ENCODE measurements at regions not wholly inside any gene's neighbourhood (a gene's known extent, or its start where the extent isn't known, plus 50 kb on each side); places are given as distances from the start of the nearest gene placed in this dataset.

DNA sequence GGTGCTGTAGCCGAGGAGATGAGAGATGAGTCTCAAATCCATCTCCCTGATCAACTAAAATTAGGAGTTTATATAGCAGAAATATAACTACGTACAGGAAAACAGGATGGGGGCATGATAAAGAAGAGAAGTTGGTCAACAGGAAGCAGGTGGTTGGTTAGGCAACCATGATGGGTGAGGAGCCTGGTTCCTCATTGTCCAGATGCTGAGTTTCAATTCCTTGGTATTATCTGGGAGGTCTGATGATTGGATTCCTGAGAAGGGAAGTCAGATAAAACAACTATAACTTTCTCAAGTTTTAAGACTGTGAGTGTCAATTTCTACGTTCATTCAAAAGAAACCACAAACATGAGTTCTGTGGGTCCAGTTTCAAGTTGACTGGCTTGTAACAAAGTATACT lies 323.9 kb downstream of the MTRR start:
- TF ChIP-seq POLR2A (IDR thresholded peaks at IDR 0.05; ENCODE audit: low read length) = no peak
- no peak for TF ChIP-seq GATA1 (IDR thresholded peaks at IDR 0.05; ENCODE audit: low read depth, low read length)
